ENCODE measurements at regions not wholly inside any gene's neighbourhood (a gene's known extent, or its start where the extent isn't known, plus 50 kb on each side); places are given as distances from the start of the nearest gene placed in this dataset.

DNA sequence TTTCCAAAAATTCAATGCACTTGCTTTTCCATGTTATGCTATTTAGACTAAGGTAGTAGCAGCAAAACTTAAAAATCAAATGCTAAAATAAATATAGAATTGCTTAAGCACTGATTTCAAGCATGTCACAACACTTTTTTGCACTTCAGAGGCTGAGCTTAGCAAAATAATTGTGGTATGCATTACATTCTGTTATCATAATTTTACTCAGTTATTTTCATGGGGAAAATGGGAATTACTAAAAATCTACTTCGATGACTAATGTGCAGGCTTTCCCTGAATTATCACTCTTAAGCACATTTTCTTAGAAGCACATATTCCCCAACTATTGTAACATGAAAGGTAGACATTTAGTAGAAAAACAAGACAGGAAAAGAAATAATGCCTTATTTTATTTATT is 322.4 kb upstream of the CBLB start:
- DNase-seq (ENCODE audit: low spot score) = no peak
- TF ChIP-seq, protein P1, sequence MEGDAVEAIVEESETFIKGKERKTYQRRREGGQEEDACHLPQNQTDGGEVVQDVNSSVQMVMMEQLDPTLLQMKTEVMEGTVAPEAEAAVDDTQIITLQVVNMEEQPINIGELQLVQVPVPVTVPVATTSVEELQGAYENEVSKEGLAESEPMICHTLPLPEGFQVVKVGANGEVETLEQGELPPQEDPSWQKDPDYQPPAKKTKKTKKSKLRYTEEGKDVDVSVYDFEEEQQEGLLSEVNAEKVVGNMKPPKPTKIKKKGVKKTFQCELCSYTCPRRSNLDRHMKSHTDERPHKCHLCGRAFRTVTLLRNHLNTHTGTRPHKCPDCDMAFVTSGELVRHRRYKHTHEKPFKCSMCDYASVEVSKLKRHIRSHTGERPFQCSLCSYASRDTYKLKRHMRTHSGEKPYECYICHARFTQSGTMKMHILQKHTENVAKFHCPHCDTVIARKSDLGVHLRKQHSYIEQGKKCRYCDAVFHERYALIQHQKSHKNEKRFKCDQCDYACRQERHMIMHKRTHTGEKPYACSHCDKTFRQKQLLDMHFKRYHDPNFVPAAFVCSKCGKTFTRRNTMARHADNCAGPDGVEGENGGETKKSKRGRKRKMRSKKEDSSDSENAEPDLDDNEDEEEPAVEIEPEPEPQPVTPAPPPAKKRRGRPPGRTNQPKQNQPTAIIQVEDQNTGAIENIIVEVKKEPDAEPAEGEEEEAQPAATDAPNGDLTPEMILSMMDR (IDR thresholded peaks at IDR 0.05; ENCODE audit: extremely low read depth, missing control alignments) = no peak

DNA sequence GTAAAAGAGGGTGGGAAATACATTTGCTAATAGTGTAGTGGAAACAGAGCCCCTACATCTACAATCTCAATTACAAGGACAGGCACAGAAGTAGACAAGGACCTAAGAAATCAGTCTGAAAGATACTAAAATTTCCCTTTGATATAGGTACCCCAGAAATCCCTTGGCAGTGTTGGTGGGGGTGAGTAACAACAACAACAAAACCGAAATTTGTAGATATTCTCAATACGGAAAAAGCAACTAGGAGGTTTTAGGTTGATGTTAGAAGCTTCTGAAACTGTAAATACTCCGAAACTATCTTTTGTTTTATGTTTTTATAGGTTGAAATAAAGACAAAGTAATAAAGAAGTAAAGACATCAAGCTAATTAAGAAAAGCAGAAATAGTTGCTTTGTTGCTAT is 323.1 kb upstream of the CBLB start:
- TF ChIP-seq, protein P1 (IDR thresholded peaks at IDR 0.05; ENCODE audit: extremely low read depth, missing control alignments) = no peak
- no peak for DNase-seq (ENCODE audit: low spot score)

DNA sequence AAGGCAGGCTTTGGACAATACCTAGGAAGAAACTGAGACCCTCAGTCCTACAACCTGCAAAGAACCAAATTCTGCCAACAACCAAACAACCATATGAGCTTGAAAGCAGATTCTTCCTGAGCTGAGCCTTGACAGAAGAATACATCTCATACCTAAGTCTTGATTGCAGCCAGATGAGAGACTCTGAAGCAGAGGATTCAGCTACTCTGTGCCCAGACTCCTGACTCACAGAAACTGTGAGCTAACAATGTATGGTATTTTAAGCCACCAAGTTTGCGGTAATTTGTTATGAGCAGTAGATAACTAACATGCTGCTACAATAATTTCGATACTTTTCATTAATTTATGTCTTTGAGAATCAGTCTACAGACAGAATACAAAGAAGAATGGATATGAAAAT is 325.1 kb upstream of the CBLB start:
- DNase-seq (ENCODE audit: low spot score) = no peak
- TF ChIP-seq, protein P1 (IDR thresholded peaks at IDR 0.05; ENCODE audit: extremely low read depth, missing control alignments) = no peak

DNA sequence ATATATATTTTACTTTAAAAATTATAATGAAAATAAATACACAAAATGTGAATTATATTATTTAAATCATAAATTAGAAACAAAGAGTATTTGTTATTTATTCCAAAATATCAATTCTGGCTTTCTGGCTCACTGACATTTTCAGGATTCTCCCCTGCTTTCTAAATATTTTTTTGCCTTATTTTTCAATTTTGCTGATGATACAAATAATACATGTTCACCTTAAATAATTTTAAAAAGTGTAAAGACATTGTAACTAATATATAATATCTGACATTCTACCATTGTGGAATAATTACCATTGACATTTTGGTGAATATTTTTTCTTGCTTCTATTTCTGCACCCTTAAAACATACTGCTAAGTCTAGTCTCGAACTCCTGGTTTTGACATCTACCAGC is 325.9 kb upstream of the CBLB start:
- TF ChIP-seq, protein P1 (IDR thresholded peaks at IDR 0.05; ENCODE audit: extremely low read depth, missing control alignments) = no peak

DNA sequence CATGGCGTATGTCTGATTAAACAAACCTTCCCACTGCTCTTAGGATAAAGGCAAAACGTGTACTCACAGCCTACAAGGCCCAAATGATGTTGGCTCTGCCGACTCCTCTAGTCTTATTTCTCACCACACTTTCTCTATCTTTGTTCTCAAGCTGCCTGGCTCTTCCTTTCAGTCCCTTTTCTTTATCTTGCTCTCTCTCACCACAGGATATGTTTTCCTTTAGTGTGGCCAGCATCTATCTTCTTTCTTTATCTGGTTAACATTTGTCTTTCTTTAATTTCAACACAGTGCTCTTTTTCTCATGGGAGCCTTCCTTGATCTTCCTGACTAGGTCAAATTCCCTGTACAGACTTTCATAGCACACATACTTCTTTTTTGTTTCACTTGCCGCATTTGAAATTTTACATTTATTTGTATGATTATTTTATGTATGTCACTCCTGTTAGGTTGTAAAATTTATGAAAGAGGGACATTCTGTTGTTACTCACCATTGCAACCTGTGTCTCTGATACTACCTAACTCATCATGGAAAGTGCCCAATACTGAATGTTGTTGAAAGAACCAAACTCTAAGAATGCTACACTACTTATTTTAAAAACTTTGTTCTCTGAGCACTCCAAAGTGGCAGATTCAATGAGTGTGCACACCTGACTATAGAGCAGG is 328.9 kb upstream of the CBLB start:
- TF ChIP-seq, protein P1 (IDR thresholded peaks at IDR 0.05; ENCODE audit: extremely low read depth, missing control alignments) = no peak
- DNase-seq (ENCODE audit: low spot score) = no peak

More for the DNA sequence above, 325.9 kb upstream of the CBLB start:
- no peak for DNase-seq (ENCODE audit: low spot score)

DNA sequence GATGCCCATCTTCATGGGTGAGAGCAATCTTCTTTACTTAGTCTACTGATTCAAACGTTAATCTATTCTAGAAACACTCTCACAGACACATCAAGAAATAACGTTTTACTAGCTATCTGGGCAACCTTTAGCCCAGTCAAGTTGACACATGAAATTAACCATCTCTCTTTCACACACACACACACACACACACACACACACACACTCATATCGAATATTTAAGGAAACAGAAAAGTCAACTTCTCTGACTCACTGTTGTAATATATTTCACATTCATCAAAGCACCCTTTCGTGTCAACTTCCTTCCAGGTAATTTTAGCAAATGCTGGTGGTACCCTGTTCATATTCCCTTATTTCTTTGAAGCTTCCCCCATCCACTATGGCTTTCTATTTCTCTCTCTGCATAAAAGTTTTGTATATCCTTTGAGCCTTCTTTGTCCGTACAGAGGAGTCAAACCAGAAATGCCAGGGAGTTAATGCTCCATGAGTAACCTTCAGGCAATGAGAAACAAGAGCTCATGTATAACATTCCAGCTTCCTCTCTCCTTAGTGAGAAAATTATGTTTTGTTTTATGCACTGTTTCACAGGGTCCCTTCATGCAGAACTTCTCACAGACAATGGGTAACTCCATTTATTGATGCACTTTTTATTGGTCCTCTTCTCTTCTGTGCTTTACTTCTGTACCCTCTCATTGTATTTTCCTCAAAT is 335.5 kb upstream of the CBLB start:
- TF ChIP-seq, protein P1 (IDR thresholded peaks at IDR 0.05; ENCODE audit: extremely low read depth, missing control alignments) = no peak
- no peak for DNase-seq (ENCODE audit: low spot score)

DNA sequence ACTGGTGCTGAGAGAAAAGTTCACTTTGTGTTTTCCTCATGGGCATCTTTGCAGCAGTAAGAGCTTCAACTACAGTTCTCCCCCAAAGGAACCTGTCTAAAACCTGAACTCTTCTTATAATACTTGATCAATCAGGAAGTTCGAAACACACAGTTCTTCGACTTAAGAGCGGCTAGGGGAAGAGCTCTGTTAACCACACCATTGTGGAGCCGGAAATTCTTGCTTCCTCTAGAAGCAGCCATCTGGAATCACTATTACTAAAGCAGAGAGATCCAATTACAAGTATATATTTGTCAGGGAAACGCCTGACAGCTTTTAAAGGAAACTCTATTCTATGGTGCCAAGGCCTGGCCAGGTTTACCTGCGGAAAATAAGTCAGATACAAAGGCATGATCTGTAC is 337.3 kb upstream of the CBLB start:
- peak; percentile 6 for DNase-seq (ENCODE audit: low spot score)
- TF ChIP-seq, protein P1 (IDR thresholded peaks at IDR 0.05; ENCODE audit: extremely low read depth, missing control alignments) = no peak

Measured in GM20000 (cell line).